A673 (cell line): ENCODE measurements at regions not wholly inside any gene's neighbourhood (a gene's known extent, or its start where the extent isn't known, plus 50 kb on each side); places are given as distances from the start of the nearest gene placed in this dataset.

Experiments used
- CTCF ChIP-seq: fragments of 300-800, 200-600 bp; sonication (generic); conservative IDR thresholded peaks from 2 replicates; pipeline ENCODE4 v1.5.1; 2017; ENCODE audit warnings: low read depth, mild to moderate bottlenecking, antibody characterized with exemption, low read length, moderate library complexity, mixed read lengths
- EZH2 ChIP-seq: fragments of 200-600 bp; sonication (generic); IDR thresholded peaks from 2 replicates; pipeline ENCODE4 v1.6.1; 2017; ENCODE audit warnings: borderline replicate concordance, low read depth, mild to moderate bottlenecking, mixed read lengths, antibody characterized with exemption, low read length; ENCODE audit not compliant: poor library complexity, severe bottlenecking

- TF ChIP-seq CTCF (no peak), EZH2 (no peak)
Observed at GRCh38 chr9:87263291-87263690, 234.4 kb upstream of the DAPK1 start.
